ENCODE measurements at regions not wholly inside any gene's neighbourhood (a gene's known extent, or its start where the extent isn't known, plus 50 kb on each side); places are given as distances from the start of the nearest gene placed in this dataset.

DNA sequence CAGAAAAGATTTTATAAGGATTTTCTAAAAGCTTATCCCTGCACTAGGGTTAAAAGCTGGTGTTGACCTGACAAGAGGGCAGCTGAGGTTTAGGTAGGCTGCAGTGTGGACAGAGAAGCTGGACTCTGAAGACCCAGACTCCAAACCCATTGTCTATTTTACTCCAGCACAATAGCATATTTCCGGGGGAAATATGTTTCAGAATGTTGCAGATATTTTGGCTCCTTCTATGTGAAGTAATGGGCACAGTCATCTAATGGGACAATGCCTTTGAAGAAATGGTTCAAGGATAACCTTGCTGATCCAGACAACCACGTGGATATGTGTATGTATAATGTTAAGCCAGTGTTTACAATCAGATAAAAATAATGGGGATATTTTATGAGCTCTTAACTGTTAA lies 173.8 kb upstream of the TSC22D1 start:
- TF ChIP-seq, protein P1, sequence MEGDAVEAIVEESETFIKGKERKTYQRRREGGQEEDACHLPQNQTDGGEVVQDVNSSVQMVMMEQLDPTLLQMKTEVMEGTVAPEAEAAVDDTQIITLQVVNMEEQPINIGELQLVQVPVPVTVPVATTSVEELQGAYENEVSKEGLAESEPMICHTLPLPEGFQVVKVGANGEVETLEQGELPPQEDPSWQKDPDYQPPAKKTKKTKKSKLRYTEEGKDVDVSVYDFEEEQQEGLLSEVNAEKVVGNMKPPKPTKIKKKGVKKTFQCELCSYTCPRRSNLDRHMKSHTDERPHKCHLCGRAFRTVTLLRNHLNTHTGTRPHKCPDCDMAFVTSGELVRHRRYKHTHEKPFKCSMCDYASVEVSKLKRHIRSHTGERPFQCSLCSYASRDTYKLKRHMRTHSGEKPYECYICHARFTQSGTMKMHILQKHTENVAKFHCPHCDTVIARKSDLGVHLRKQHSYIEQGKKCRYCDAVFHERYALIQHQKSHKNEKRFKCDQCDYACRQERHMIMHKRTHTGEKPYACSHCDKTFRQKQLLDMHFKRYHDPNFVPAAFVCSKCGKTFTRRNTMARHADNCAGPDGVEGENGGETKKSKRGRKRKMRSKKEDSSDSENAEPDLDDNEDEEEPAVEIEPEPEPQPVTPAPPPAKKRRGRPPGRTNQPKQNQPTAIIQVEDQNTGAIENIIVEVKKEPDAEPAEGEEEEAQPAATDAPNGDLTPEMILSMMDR (IDR thresholded peaks at IDR 0.05; ENCODE audit: low read length): no peak
- no peak for TF ChIP-seq EZH2 (IDR thresholded peaks at IDR 0.05; ENCODE audit: borderline replicate concordance, low read length)

Data from OCI-LY1 (cell line).